Testis (tissue), 2 donors: ENCODE measurements at regions not wholly inside any gene's neighbourhood (a gene's known extent, or its start where the extent isn't known, plus 50 kb on each side); places are given as distances from the start of the nearest gene placed in this dataset.
A peak's percentile ranks its signal among the peaks of the same experiment; 100 is the strongest.
"Not testable (repeated sequence)": the region's sequence is repeated elsewhere in the genome, so short reads cannot be mapped to it uniquely, and the experiment has no call there.

Source experiments
- DNase-seq: peaks from one replicate; pipeline ENCODE4 v3.0.0-alpha.2; 2019
- H3K27ac ChIP-seq, 2 donors: fragments of 200-600 bp; sonication (generic); one replicate each; pipeline ENCODE4 v1.5.1; 2019
- H3K27me3 ChIP-seq: fragments of 200-600 bp; sonication (generic); one replicate; pipeline ENCODE4 v1.5.1; 2019
- H3K36me3 ChIP-seq: fragments of 200-600 bp; sonication (generic); one replicate; pipeline ENCODE4 v1.5.1; 2017; ENCODE audit warnings: low read depth; ENCODE audit errors: missing control alignments
- H3K4me1 ChIP-seq: fragments of 200-600 bp; sonication (generic); one replicate; pipeline ENCODE4 v1.5.1; 2019
- H3K4me3 ChIP-seq, 2 donors: fragments of 200-600 bp; sonication (generic); one replicate each; pipeline ENCODE4 v1.5.1; 2017 to 2019
- H3K9me3 ChIP-seq: fragments of 200-600 bp; sonication (generic); one replicate; pipeline ENCODE4 v1.5.1; 2017
- CTCF ChIP-seq, 3 experiments: fragments of 450-650 bp in 2 of 3; fragments of 200-600 bp in 1 of 3; sonication (generic) in 1 of 3; IDR thresholded peaks; one replicate each; pipeline ENCODE4 v1.5.1; 2016 to 2019; ENCODE audit warnings: antibody characterized with exemption in 3 of 3, mild to moderate bottlenecking in 2 of 3, moderate library complexity in 1 of 3
- POLR2A ChIP-seq: fragments of 450-650 bp; IDR thresholded peaks from one replicate; pipeline ENCODE4 v1.6.1; 2017; ENCODE audit warnings: antibody characterized with exemption, mild to moderate bottlenecking, moderate library complexity
- WGBS, 2 donors: methylation state at CpG; one replicate each; pipeline ENCODE4 v1.1.5; 2018; 5-methylcytosine and 5-hydroxymethylcytosine counted together
- intact Hi-C: fragments of 100-400 bp; cut with DNase I; formaldehyde crosslinking; loops from one replicate; pipeline ENCODE4 v1.15.1; 2023; ENCODE audit warnings: low total_unique reads

- H3K36me3 ChIP-seq, result no peaks in the 10 kb centered on the region
- no peaks in the 10 kb centered on the region for H3K9me3 ChIP-seq
- intact Hi-C loops, result no loop called here
- H3K4me1 ChIP-seq, result no peaks in the 10 kb centered on the region
- no peak overlapping the region for H3K27ac ChIP-seq
- TF ChIP-seq POLR2A (no peak), CTCF (IDR thresholded peaks at IDR 0.05) (no peak)
- no peak for DNase-seq
- no peak overlapping the region for H3K4me3 ChIP-seq
- whole genome bisulfite sequencing, 2 donors, result 94% methylated on average over 3 of the region's 3 CpGs; no CpG with 5 or more reads in 1 of the 2 donors
- no peaks in the 10 kb centered on the region for H3K27me3 ChIP-seq
These were observed 59.5 kb upstream of the THUMPD2 start for GRCh38 chr2:39838589-39838988.

GRCh38 chr2:39837856-39838453 lies 58.9 kb upstream of the THUMPD2 start:
- TF ChIP-seq CTCF (IDR thresholded peaks at IDR 0.05), result peak in 2 of 3 experiments; percentile 53 to 57
- no peak for TF ChIP-seq POLR2A
- DNase-seq, result peak; percentile 26
- 58 to 64% methylated on average over 6 of the region's 6 CpGs for WGBS, 2 donors

GRCh38 chr2:39836638-39837037 lies 57.6 kb upstream of the THUMPD2 start:
- no peak for DNase-seq
- Histone ChIP-seq H3K4me3 (no peak overlapping the region), H3K4me1 (no peaks in the 10 kb centered on the region), H3K9me3 (no peaks in the 10 kb centered on the region), H3K36me3 (no peaks in the 10 kb centered on the region), H3K27ac (no peak overlapping the region), H3K27me3 (no peaks in the 10 kb centered on the region)
- WGBS, 2 donors, result 85 to 91% methylated on average over 3 of the region's 3 CpGs
- intact Hi-C loops, result no loop called here
- TF ChIP-seq CTCF (IDR thresholded peaks at IDR 0.05) (no peak), POLR2A (no peak)

More at GRCh38 chr2:39837856-39838453, 58.9 kb upstream of the THUMPD2 start:
- intact Hi-C loops, result no loop called here
- no peak overlapping the region for H3K27ac ChIP-seq
- H3K4me1 ChIP-seq, result no peaks in the 10 kb centered on the region
- no peaks in the 10 kb centered on the region for H3K36me3 ChIP-seq
- no peaks in the 10 kb centered on the region for H3K9me3 ChIP-seq
- no peak overlapping the region for H3K4me3 ChIP-seq
- no peaks in the 10 kb centered on the region for H3K27me3 ChIP-seq

- no peaks in the 10 kb centered on the region for H3K36me3 ChIP-seq
- WGBS, 2 donors, result 90 to 92% methylated on average over 2 of the region's 2 CpGs
- no peak overlapping the region for H3K27ac ChIP-seq
- no peaks in the 10 kb centered on the region for H3K9me3 ChIP-seq
- no peak for DNase-seq
- H3K4me3 ChIP-seq, result no peak overlapping the region
- H3K27me3 ChIP-seq, result no peaks in the 10 kb centered on the region
- intact Hi-C loops, result no loop called here
- TF ChIP-seq POLR2A, result no peak
- H3K4me1 ChIP-seq, result no peaks in the 10 kb centered on the region
These were observed 55.4 kb upstream of the THUMPD2 start for GRCh38 chr2:39834426-39834825.

GRCh38 chr2:39830610-39831009 lies 51.6 kb upstream of the THUMPD2 start:
- H3K9me3 ChIP-seq, H3K36me3 ChIP-seq, H3K4me1 ChIP-seq, intact Hi-C loops, H3K4me3 ChIP-seq, H3K27ac ChIP-seq, H3K27me3 ChIP-seq, DNase-seq: not testable (repeated sequence)
- WGBS, 2 donors, result 84 to 100% methylated on average over 1 to 4 of the region's 4 CpGs
